ENCODE measurements at regions not wholly inside any gene's neighbourhood (a gene's known extent, or its start where the extent isn't known, plus 50 kb on each side); places are given as distances from the start of the nearest gene placed in this dataset.

DNA sequence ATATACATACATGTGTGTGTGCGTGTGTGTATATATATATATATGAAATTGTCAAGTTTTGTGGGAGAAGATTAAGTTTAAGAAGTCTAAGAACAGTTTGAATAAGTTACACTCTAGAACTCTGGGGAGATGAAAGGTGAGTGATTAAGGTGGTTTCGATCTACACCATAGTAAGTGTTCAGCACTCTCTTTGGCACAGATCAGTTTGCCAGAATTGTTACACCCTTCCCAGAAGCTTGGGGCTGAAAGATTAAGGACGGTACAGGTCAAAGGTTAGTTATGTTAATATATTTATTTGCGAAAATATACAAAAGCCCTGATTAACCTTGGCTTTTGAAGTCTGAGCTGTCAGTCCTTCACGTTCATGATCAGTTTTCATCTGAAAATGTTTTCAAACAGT is 309.1 kb downstream of the KLF5 start:
- no peaks in the 10 kb centered on the region for H3K9me3 ChIP-seq (ENCODE audit: severe bottlenecking)
- H3K36me3 ChIP-seq (ENCODE audit: low read depth), result no peaks in the 10 kb centered on the region
- no peak for TF ChIP-seq CTCF (IDR thresholded peaks at IDR 0.05; ENCODE audit: poor library complexity, severe bottlenecking)
- no peak for DNase-seq (ENCODE audit: low spot score)
- H3K4me3 ChIP-seq (ENCODE audit: severe bottlenecking), result no peak overlapping the region
- no peaks in the 10 kb centered on the region for H3K27me3 ChIP-seq (ENCODE audit: insufficient read depth, poor library complexity, severe bottlenecking)
- peak overlapping the region; percentile 88 for H3K27ac ChIP-seq (ENCODE audit: poor library complexity, severe bottlenecking)
- peaks cover 47% of the 10 kb centered on the region for H3K4me1 ChIP-seq (ENCODE audit: insufficient read depth, poor library complexity, severe bottlenecking)
- ATAC-seq (ENCODE audit: low read depth), result no peak

GRCh38 chr13:73366241-73366640 is 307.4 kb downstream of the KLF5 start:
- Histone ChIP-seq H3K9me3 (ENCODE audit: severe bottlenecking) (no peaks in the 10 kb centered on the region), H3K4me1 (ENCODE audit: insufficient read depth, poor library complexity, severe bottlenecking) (peaks cover 47% of the 10 kb centered on the region), H3K27me3 (ENCODE audit: insufficient read depth, poor library complexity, severe bottlenecking) (no peaks in the 10 kb centered on the region), H3K36me3 (ENCODE audit: low read depth) (no peaks in the 10 kb centered on the region), H3K4me3 (ENCODE audit: severe bottlenecking) (no peak overlapping the region), H3K27ac (ENCODE audit: poor library complexity, severe bottlenecking) (peak overlapping the region; percentile 88)
- TF ChIP-seq CTCF (IDR thresholded peaks at IDR 0.05; ENCODE audit: poor library complexity, severe bottlenecking), result no peak
- DNase-seq (ENCODE audit: low spot score) (no peak), ATAC-seq (ENCODE audit: low read depth) (no peak)

- Histone ChIP-seq H3K36me3 (ENCODE audit: low read depth) (no peaks in the 10 kb centered on the region), H3K4me1 (ENCODE audit: insufficient read depth, poor library complexity, severe bottlenecking) (peaks cover 47% of the 10 kb centered on the region), H3K27ac (ENCODE audit: poor library complexity, severe bottlenecking) (peak overlapping the region; percentile 88), H3K4me3 (ENCODE audit: severe bottlenecking) (no peak overlapping the region), H3K27me3 (ENCODE audit: insufficient read depth, poor library complexity, severe bottlenecking) (no peaks in the 10 kb centered on the region), H3K9me3 (ENCODE audit: severe bottlenecking) (no peaks in the 10 kb centered on the region)
- DNase-seq (ENCODE audit: low spot score) (no peak), ATAC-seq (ENCODE audit: low read depth) (peak; percentile 49)
- no peak for TF ChIP-seq CTCF (IDR thresholded peaks at IDR 0.05; ENCODE audit: poor library complexity, severe bottlenecking)
Measured at GRCh38 chr13:73365681-73366080, 306.9 kb downstream of the KLF5 start.

DNA sequence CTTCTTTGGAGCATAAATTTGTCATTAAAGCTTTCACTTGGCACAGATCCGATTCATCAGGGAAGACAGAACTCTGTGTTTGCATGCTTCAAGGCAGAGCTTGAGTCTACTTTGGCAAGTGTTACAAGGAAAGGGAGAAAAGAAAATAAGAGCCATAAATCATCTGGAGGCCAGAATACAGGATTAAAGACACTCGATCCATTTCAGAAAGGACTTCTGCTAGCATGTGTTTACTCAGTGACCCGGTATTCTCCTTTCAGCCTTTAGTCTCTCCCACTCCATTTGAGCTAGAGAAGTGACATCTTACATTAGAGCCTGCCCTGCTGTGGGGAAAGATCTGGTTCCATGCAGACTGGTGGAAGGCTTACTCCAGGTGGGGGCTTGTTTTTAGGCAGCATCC is 306.4 kb downstream of the KLF5 start:
- Histone ChIP-seq H3K4me1 (ENCODE audit: insufficient read depth, poor library complexity, severe bottlenecking) (peaks cover 47% of the 10 kb centered on the region), H3K36me3 (ENCODE audit: low read depth) (no peaks in the 10 kb centered on the region), H3K27me3 (ENCODE audit: insufficient read depth, poor library complexity, severe bottlenecking) (no peaks in the 10 kb centered on the region), H3K27ac (ENCODE audit: poor library complexity, severe bottlenecking) (peak overlapping the region; percentile 88), H3K4me3 (ENCODE audit: severe bottlenecking) (no peak overlapping the region), H3K9me3 (ENCODE audit: severe bottlenecking) (no peaks in the 10 kb centered on the region)
- TF ChIP-seq CTCF (IDR thresholded peaks at IDR 0.05; ENCODE audit: poor library complexity, severe bottlenecking), result no peak
- DNase-seq (ENCODE audit: low spot score) (no peak), ATAC-seq (ENCODE audit: low read depth) (peak; percentile 8; the same call in 1 of the 3 replicates)

GRCh38 chr13:73364736-73365135 is 305.9 kb downstream of the KLF5 start:
- H3K9me3 ChIP-seq (ENCODE audit: severe bottlenecking), result no peaks in the 10 kb centered on the region
- no peaks in the 10 kb centered on the region for H3K27me3 ChIP-seq (ENCODE audit: insufficient read depth, poor library complexity, severe bottlenecking)
- ATAC-seq (ENCODE audit: low read depth) (no peak), DNase-seq (ENCODE audit: low spot score) (no peak)
- H3K36me3 ChIP-seq (ENCODE audit: low read depth), result no peaks in the 10 kb centered on the region
- peak overlapping the region; percentile 88 for H3K27ac ChIP-seq (ENCODE audit: poor library complexity, severe bottlenecking)
- H3K4me3 ChIP-seq (ENCODE audit: severe bottlenecking), result no peak overlapping the region
- no peak for TF ChIP-seq CTCF (IDR thresholded peaks at IDR 0.05; ENCODE audit: poor library complexity, severe bottlenecking)
- H3K4me1 ChIP-seq (ENCODE audit: insufficient read depth, poor library complexity, severe bottlenecking), result peaks cover 44% of the 10 kb centered on the region
